Uterus (tissue), 3 donors: ENCODE measurements at regions not wholly inside any gene's neighbourhood (a gene's known extent, or its start where the extent isn't known, plus 50 kb on each side); places are given as distances from the start of the nearest gene placed in this dataset.

ENCODE experiments used
- DNase-seq, 2 donors: peaks; one replicate each; pipeline ENCODE4 v3.0.0-alpha.2; 2019 to 2020
- H3K27ac ChIP-seq, 2 donors: fragments of 200-600 bp; sonication (generic); 1 replicate in 1 of 2; 2 replicates in 1 of 2; pipeline ENCODE4 v1.5.1; 2016 to 2018
- H3K27me3 ChIP-seq, 2 donors: fragments of 200-600 bp; sonication (generic); one replicate each; pipeline ENCODE4 v1.5.1; 2018 to 2019; ENCODE audit warnings: control low read depth in 1 of 2
- H3K36me3 ChIP-seq, 2 donors: fragments of 200-600 bp; sonication (generic); one replicate each; pipeline ENCODE4 v1.5.1; 2019; ENCODE audit warnings: control low read depth in 1 of 2
- H3K4me1 ChIP-seq, 2 donors: fragments of 200-600 bp; sonication (generic); one replicate each; pipeline ENCODE4 v1.5.1; 2018 to 2019; ENCODE audit warnings: control low read depth in 1 of 2
- H3K4me3 ChIP-seq, 2 donors: fragments of 200-600 bp; sonication (generic); 1 replicate in 1 of 2; 2 replicates in 1 of 2; pipeline ENCODE4 v1.5.1; 2018 to 2019; ENCODE audit warnings: mild to moderate bottlenecking in 1 of 2
- H3K9me3 ChIP-seq, 2 donors: fragments of 200-600 bp; sonication (generic); one replicate each; pipeline ENCODE4 v1.5.1; 2019; ENCODE audit warnings: control low read depth in 1 of 2
- CTCF ChIP-seq, 4 experiments: fragments of 200-600 bp in 2 of 4; fragments of 450-650 bp in 2 of 4; sonication (generic) in 2 of 4; IDR thresholded peaks; one replicate each; pipeline ENCODE4 v1.5.1; 2016 to 2019; ENCODE audit warnings: antibody characterized with exemption in 4 of 4, mild to moderate bottlenecking in 2 of 4, moderate library complexity in 1 of 4
- POLR2A ChIP-seq, 2 donors: fragments of 450-650 bp; IDR thresholded peaks; one replicate each; pipeline ENCODE4 v1.6.1; 2016; ENCODE audit warnings: antibody characterized with exemption in 2 of 2, mild to moderate bottlenecking in 1 of 2, moderate library complexity in 1 of 2
- intact Hi-C: fragments of 100-400 bp; cut with DNase I; formaldehyde crosslinking; loops from one replicate; pipeline ENCODE4 v1.15.1; 2023; ENCODE audit warnings: low total_unique reads
- donor health status: DM: yes; HTN: yes; CAD: no.

GRCh38 chr11:101187748-101188147 lies 58.1 kb upstream of the PGR start:
- intact Hi-C loops: no loop called here
- TF ChIP-seq POLR2A (IDR thresholded peaks at IDR 0.05): no peak
- TF ChIP-seq CTCF (IDR thresholded peaks at IDR 0.05): no peak
- Histone ChIP-seq H3K27ac (peak overlapping the region; percentile 60 to 84), H3K4me3 (peak overlapping the region in 1 of 2 donors; percentile 5), H3K36me3 (no peaks in the 10 kb centered on the region), H3K9me3 (no peaks in the 10 kb centered on the region), H3K4me1 (peaks cover 0 to 7% of the 10 kb centered on the region in 2 donors), H3K27me3 (no peaks in the 10 kb centered on the region)
- DNase-seq: no peak

- Histone ChIP-seq H3K9me3 (no peaks in the 10 kb centered on the region), H3K36me3 (no peaks in the 10 kb centered on the region), H3K4me3 (no peak overlapping the region), H3K4me1 (peaks cover 0 to 7% of the 10 kb centered on the region in 2 donors), H3K27me3 (no peaks in the 10 kb centered on the region), H3K27ac (peak overlapping the region in 1 of 2 donors; percentile 84)
- intact Hi-C loops: no loop called here
- no peak for DNase-seq
- TF ChIP-seq CTCF (IDR thresholded peaks at IDR 0.05) (no peak), POLR2A (IDR thresholded peaks at IDR 0.05) (no peak)
Observed at GRCh38 chr11:101185985-101186384, 56.4 kb upstream of the PGR start.

- no peak for DNase-seq
- intact Hi-C loops: no loop called here
- no peak overlapping the region for H3K27ac ChIP-seq
Observed at GRCh38 chr11:101182467-101182866, 52.9 kb upstream of the PGR start.

GRCh38 chr11:101180481-101180880 lies 50.9 kb upstream of the PGR start:
- H3K4me3 ChIP-seq: no peak overlapping the region
- intact Hi-C loops: no loop called here
- TF ChIP-seq CTCF (IDR thresholded peaks at IDR 0.05) (no peak), POLR2A (IDR thresholded peaks at IDR 0.05) (no peak)
- H3K27ac ChIP-seq: no peak overlapping the region
- H3K9me3 ChIP-seq: no peaks in the 10 kb centered on the region
- no peaks in the 10 kb centered on the region for H3K4me1 ChIP-seq
- no peaks in the 10 kb centered on the region for H3K27me3 ChIP-seq
- H3K36me3 ChIP-seq: no peaks in the 10 kb centered on the region
- no peak for DNase-seq

More at GRCh38 chr11:101182467-101182866, 52.9 kb upstream of the PGR start:
- no peaks in the 10 kb centered on the region for H3K36me3 ChIP-seq
- H3K4me1 ChIP-seq: no peaks in the 10 kb centered on the region
- TF ChIP-seq POLR2A (IDR thresholded peaks at IDR 0.05) (no peak), CTCF (IDR thresholded peaks at IDR 0.05) (no peak)
- H3K9me3 ChIP-seq: no peaks in the 10 kb centered on the region
- H3K27me3 ChIP-seq: no peaks in the 10 kb centered on the region
- H3K4me3 ChIP-seq: no peak overlapping the region
